CD4-positive, alpha-beta T cell treated with Interleukin-17A for 4 hours (primary cell): ENCODE measurements at regions not wholly inside any gene's neighbourhood (a gene's known extent, or its start where the extent isn't known, plus 50 kb on each side); places are given as distances from the start of the nearest gene placed in this dataset.

Experiments
- DNase-seq: peaks from one replicate; pipeline ENCODE4 v3.0.0-alpha.2; 2020; ENCODE audit warnings: mixed read lengths

GRCh38 chr5:107325866-107326265 lies 344.9 kb downstream of the EFNA5 start:
- DNase-seq, result no peak

DNA sequence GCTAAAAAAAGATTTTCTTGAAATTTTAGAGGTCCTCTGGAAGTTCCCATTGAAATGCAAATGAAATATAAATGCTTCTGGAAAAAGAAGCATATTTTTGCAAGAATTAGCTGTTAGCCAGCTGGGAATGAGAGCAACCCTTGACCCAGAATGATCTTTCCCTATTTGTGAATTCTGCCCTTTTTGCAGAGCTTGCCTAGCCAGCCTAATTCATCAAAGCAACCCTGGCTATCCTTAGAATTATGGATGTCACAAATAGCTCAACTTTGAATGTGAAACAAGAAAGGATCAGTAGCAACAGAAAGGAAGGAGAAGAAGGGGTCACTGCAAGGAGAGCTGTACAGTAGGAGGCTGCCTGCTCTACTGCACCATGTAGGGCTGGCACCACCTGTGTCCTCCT lies 345.9 kb downstream of the EFNA5 start:
- no peak for DNase-seq

DNA sequence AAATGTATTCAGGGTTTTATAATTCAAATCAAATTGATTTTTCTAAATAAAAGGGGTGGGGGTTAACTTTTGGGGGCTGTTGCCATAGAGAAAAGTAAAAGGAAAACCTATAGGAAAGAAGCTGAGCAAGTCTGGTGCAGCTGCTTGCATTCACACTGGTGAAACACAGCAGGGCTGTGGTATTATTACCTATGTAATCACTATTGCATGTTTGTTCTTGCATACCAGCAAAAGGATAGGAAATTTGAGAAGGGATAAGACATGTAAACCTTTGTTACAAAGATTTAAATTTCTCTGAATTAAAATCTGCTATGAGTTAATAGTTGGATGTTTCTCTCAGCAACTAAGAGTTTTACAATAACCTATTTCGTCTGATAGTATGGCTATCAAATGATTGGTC lies 346.7 kb downstream of the EFNA5 start:
- no peak for DNase-seq

GRCh38 chr5:107323536-107323935 lies 347.2 kb downstream of the EFNA5 start:
- DNase-seq, result no peak

DNA sequence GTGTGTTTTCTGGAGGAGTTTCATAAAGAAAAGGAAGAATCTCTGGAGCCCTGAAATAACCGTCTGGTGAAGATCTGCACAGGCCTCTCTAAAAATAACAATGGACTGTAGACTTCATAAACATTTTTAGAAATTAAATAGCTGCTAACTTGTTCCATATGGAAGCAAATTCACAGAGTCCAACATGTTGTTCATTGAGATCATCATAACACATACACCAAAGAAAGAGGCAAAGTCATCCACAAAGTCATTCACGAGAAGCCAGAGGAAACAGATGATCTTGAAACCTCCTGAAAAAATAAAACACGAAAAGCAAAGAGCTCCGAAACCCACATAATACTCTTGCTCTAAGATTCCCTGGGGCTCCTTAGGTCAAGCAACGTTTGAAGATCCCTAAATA lies 347.8 kb downstream of the EFNA5 start:
- DNase-seq, result no peak

DNA sequence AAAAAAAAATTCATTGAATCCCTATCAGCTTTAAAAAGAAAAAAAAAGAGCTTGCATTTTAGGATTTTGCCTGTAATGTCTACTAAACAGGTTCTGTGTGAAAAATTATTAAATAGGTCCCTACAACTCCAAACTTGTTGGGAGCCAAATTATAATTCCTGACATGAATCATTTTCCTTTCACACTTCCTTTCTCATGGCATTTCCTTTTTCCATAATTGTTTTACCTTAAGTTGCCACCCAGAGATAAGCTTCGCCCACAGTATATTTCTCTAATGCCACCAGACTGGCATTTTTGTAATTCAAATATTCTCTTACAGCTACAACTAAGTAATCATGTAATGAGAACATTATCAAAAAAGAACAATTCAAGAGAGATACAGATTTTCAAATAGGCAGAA lies 348.8 kb downstream of the EFNA5 start:
- no peak for DNase-seq

DNA sequence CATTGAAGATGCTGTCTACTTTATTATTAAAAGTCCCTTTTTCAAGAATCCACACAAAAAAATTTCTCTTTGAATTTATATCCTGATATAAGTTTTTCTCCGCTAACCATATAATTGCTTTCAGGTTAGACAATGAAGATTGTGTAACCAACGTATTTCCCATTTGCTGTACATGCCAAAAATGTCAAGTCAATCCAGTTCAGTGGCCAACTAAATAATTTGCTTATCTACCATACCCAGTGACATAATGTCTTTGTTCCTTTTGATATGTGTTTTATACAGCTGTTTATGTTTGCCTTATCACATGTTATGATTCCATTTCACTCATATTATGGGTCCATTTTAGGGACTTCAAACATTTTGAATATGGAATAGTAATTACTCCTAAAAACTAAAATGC lies 349.9 kb downstream of the EFNA5 start:
- no peak for DNase-seq

- no peak for DNase-seq
Measured at GRCh38 chr5:107320376-107320775, 350.4 kb downstream of the EFNA5 start.

GRCh38 chr5:107319901-107320300 lies 350.8 kb downstream of the EFNA5 start:
- no peak for DNase-seq

DNA sequence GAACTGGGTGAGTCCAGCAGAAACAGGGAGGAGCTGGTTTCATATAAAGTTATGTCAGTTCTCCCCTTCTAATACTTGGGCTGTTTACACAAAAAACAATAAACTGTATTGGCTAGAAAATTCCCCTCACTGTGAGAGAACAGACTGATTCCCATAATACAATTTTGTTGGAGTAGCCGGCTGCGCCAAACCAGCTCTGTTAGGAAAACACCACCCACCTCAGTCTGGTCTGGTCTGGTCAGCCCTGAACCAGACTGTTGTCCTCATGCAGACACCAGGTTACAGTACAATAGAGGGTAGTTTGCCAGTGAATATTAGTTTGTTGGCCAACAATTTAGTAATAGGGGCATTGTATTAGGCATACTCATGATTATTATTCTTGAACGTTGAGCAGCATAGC lies 356.4 kb downstream of the EFNA5 start:
- DNase-seq, result no peak

DNA sequence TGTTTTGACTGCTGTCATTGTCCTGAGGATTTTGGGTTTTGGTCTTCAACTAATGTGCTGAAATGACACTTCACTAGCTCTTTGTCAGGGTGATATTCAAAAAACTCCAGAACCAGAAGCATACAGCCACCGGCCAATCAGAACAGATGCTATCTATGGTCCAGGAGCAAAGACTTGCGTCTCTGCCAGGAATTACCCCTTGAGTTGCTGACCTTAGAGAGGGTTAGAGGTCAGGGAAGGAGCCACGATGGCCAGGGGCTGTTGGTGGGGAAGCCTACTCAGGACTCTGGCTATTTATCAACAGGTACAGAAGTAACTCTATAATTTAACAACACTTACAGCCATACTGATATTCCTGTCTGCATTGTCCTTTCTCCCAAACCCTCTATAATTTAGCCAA lies 356.8 kb downstream of the EFNA5 start:
- DNase-seq, result no peak

- no peak for DNase-seq
Measured at GRCh38 chr5:107313098-107313497, 357.6 kb downstream of the EFNA5 start.

DNA sequence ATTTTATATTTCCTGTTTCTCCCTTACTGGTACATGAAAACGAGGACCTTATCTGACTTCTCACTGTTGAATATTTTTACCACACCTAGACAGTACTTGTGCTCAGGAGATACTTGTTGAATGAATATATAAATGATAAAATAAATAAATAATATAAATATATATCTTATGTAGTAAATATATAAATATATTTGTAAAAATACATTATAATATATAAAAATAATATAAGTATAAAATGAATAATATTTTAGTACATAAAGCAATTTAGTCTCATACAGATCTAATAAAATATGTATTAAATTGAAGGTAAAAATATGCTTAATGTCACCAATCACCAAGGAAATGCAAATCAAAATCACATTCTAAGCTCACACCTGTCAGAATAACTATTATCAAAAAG lies 360.6 kb downstream of the EFNA5 start:
- no peak for DNase-seq

- DNase-seq, result no peak
Measured at GRCh38 chr5:107306594-107306993, 364.1 kb downstream of the EFNA5 start.

DNA sequence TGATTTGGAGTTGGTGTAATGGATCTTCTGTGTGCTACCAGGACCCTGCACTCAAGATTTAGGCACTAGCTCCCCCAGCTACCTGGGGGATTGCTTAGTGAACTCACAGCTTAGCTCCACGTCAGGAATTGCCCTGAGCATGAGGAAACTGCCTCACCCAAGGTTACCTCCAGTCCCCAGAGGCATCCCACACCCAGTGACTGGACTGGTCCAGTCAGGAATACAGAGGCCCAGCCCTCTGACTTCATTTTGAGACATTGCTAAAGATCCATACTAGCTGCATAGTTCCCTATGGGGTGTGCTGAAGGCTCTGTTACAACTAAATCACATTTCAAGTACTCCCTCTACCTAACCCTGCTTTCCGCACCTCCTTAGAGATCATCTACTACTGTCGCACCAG lies 364.7 kb downstream of the EFNA5 start:
- no peak for DNase-seq

- DNase-seq, result no peak
Measured at GRCh38 chr5:107304684-107305083, 366.1 kb downstream of the EFNA5 start.

DNA sequence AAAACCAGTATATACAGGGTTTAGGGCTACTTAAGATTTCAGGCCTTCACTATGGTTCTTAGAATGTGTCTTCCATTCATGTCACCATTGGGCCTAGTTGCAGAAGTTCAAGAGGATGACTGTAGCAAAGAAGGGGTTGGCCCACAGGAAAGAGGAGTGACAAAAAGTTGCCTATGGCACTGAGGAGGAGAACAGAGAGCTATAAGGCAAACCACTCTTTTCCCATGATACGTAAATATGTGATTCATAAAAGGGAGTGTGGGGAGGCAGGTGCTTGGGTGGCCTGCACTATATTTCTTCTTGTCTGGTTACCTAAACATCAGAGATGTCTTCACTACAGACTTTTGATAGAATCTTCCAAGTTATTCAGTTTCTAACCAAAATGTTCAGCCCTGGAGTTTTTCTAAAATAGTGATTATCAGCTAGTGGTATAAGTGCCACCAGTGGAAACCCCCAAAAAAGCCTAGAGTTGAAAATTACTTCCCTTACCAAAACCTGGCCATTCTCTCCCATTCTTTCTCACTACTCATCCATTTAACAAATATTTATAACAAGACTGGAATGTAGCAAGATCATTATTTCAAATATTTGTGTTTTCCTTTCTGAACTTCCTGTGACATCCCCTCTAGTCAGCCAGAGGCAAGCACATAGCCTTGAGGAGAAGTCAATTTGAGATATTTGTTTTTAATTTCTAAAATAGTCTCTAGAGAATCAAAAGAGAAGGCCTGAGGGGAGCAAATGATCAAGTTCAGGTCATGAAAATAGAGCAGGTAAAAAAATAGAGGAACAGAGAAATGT lies 367.4 kb downstream of the EFNA5 start:
- no peak for DNase-seq

- no peak for DNase-seq
Measured at GRCh38 chr5:107302441-107302840, 368.3 kb downstream of the EFNA5 start.

DNA sequence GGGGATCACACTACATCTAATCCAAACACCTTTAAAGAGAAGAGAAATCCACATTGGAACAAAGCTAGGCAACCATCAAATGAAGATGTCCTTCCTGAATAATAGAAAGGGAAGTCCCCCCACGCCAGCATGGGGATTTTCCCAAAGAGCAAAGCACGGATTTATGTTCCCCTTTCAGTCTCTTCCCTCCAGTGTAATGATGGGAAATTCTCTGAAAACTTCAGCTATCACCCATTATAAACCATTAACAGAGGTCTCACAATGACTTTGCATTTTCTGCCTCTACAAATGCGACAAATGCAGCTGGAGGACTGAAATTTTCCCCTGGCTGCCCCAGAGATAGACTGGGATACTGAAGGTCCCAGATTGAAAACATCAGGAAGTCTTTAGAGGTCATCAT lies 368.7 kb downstream of the EFNA5 start:
- DNase-seq, result no peak

DNA sequence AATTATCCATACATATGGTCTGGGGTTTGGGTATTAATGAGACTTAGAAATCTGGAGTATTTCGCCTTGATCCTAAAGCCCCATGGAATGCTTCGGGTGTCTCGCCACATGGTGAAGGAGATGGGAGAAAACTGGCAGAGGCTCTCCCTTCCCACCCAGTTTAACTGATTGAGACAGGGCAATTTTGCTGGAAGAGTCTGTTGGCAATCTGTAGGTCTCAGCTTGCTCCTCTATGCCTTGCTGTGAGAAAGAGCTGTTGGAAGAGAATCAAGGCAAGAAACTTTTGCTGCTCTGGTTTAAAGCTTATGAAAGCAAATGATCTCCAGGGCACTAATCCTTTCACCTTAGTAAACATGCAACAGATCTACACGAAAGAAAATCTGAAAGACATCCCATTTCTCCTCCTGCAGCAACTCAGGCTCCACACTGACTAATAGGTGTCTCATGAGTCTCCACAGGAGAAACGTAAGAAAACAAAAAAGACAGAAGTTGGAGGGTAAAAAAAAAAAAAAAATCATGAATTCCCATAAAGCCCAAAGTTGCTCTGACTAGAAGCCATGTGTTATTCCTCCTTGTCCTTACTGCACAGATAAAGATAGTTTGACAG lies 369.9 kb downstream of the EFNA5 start:
- DNase-seq, result no peak

- no peak for DNase-seq
Measured at GRCh38 chr5:107296572-107296971, 374.2 kb downstream of the EFNA5 start.

DNA sequence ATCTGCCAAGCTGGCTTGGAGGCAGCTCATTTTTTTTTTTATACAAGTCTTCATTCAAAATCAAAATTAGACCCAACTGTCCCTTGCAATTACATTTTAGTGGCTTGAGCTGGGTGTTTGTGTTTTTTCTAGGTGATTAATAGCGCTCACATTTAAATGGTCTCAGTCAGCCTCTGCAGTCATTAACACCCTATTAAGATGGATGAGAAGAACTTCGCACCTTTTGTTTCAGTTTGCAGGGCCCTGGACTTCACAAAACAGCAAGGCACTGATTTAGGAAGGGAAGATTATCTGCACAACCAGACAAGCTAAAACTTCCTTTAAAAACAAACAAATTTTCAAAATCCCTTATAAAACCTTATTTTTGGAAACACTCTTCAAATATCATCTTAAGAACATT lies 374.8 kb downstream of the EFNA5 start:
- no peak for DNase-seq

GRCh38 chr5:107294669-107295068 lies 376.1 kb downstream of the EFNA5 start:
- DNase-seq, result no peak

DNA sequence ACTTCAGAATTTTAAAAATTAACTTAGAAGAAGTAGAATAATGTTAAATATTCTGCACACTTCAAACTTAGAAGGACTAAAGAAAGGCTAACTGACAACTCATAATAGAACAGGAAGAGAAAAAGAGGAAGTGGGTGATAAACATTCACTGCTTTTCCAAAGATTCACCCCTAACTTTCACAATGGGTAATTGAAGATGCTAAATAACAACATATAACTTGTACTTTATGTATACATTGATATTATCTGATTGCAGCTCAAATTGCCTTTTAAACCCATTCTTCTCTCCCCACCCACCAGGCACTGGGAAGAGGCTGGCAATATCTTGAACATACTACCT lies 376.6 kb downstream of the EFNA5 start:
- no peak for DNase-seq
